PC-3 (cell line): ENCODE measurements at regions not wholly inside any gene's neighbourhood (a gene's known extent, or its start where the extent isn't known, plus 50 kb on each side); places are given as distances from the start of the nearest gene placed in this dataset.

ENCODE experiments used
- ATAC-seq: fragments of 200-7000 bp; cut with Tn5 transposase; 2 replicates; pipeline ENCODE4 v1.9.1; 2020; ENCODE audit warnings: mild to moderate bottlenecking, moderate library complexity
- BruUV-seq: library from RNA; stranded (reverse); fragments of 400-500 nt; replicated peaks from 2 replicates; lab custom pipeline; 2021; lab: Mats Ljungman, UMichigan
- CTCF ChIA-PET: fragments of 300-600 bp; sonication (Branson Sonifier 250); formaldehyde crosslinking; loops from one replicate; lab custom pipeline; 2022; ENCODE audit warnings: antibody characterized with exemption; lab: Charles Lee
- POLR2A ChIA-PET: fragments of 300-600 bp; sonication (Branson Sonifier 250); formaldehyde crosslinking; loops from one replicate; lab custom pipeline; 2022; ENCODE audit warnings: antibody characterized with exemption; ENCODE audit not compliant: unreplicated experiment; lab: Charles Lee
- DNase-seq: peaks from one replicate; pipeline ENCODE4 v3.0.0-alpha.2; 2015
- H2AFZ ChIP-seq: fragments of 300-600 bp; sonication (generic); 2 replicates; pipeline ENCODE4 v1.6.0; 2016; ENCODE audit warnings: antibody characterized with exemption, low read length
- H3F3A ChIP-seq: fragments of 300-600 bp; sonication (generic); one replicate; pipeline ENCODE4 v1.6.0; 2017; ENCODE audit warnings: antibody characterized with exemption, low read length, control low read depth, mild to moderate bottlenecking; ENCODE audit not compliant: unreplicated experiment
- H3K27ac ChIP-seq: fragments of 300-600 bp; sonication (generic); 2 replicates; pipeline ENCODE4 v1.5.1; 2016; ENCODE audit warnings: mild to moderate bottlenecking, low read length
- H3K27me3 ChIP-seq: fragments of 300-600 bp; sonication (generic); 2 replicates; pipeline ENCODE4 v1.6.1; 2016; ENCODE audit warnings: low read length, mixed read lengths
- H3K36me3 ChIP-seq: fragments of 300-600 bp; sonication (generic); 2 replicates; pipeline ENCODE4 v1.6.1; 2016; ENCODE audit warnings: low read depth, mixed run types, low read length, mixed read lengths
- H3K4me1 ChIP-seq: fragments of 300-600 bp; sonication (generic); 2 replicates; pipeline ENCODE4 v1.5.1; 2016; ENCODE audit warnings: low read length; ENCODE audit not compliant: insufficient read depth
- H3K4me2 ChIP-seq: fragments of 300-600 bp; sonication (generic); 2 replicates; pipeline ENCODE4 v1.6.0; 2016; ENCODE audit warnings: low read length
- H3K4me3 ChIP-seq: fragments of 300-600 bp; sonication (generic); 2 replicates; pipeline ENCODE4 v1.5.1; 2016; ENCODE audit warnings: mild to moderate bottlenecking, low read length, mixed read lengths
- H3K79me2 ChIP-seq: fragments of 300-600 bp; sonication (generic); 2 replicates; pipeline ENCODE4 v1.6.1; 2017; ENCODE audit warnings: low read length, mixed read lengths
- H3K9ac ChIP-seq: fragments of 300-600 bp; sonication (generic); 2 replicates; pipeline ENCODE4 v1.6.0; 2016; ENCODE audit warnings: mild to moderate bottlenecking, low read length
- H3K9me2 ChIP-seq: fragments of 300-600 bp; sonication (generic); replicated peaks from 2 replicates; pipeline ENCODE4 v1.6.1; 2016; ENCODE audit warnings: mixed run types, low read length, mixed read lengths
- H3K9me3 ChIP-seq: fragments of 300-600 bp; sonication (generic); 2 replicates; pipeline ENCODE4 v1.6.1; 2016; ENCODE audit warnings: low read length, mixed read lengths
- H4K20me1 ChIP-seq: fragments of 300-600 bp; sonication (generic); 2 replicates; pipeline ENCODE4 v1.6.1; 2016; ENCODE audit warnings: low read length, mixed read lengths
- EZH2 ChIP-seq: fragments of 300-600 bp; sonication (generic); IDR thresholded peaks from one replicate; pipeline ENCODE4 v1.6.1; 2017; ENCODE audit warnings: antibody characterized with exemption, mild to moderate bottlenecking, low read length; ENCODE audit not compliant: unreplicated experiment
- EZH2phosphoT487 ChIP-seq: fragments of 300-600 bp; sonication (generic); IDR thresholded peaks from 2 replicates; pipeline ENCODE4 v1.6.1; 2018; ENCODE audit warnings: mild to moderate bottlenecking, antibody characterized with exemption, low read length, borderline replicate concordance
- intact Hi-C: fragments of 100-400 bp; cut with micrococcal nuclease; formaldehyde crosslinking; loops from 2 replicates; pipeline ENCODE4 v1.9.0; 2023
- TF ChIP-seq, protein P1 (sequence below): fragments of 300-600 bp; sonication (generic); conservative IDR thresholded peaks from 2 replicates; pipeline ENCODE4 v1.5.1; 2017; ENCODE audit warnings: antibody characterized with exemption, low read depth, mild to moderate bottlenecking, low read length

DNA sequence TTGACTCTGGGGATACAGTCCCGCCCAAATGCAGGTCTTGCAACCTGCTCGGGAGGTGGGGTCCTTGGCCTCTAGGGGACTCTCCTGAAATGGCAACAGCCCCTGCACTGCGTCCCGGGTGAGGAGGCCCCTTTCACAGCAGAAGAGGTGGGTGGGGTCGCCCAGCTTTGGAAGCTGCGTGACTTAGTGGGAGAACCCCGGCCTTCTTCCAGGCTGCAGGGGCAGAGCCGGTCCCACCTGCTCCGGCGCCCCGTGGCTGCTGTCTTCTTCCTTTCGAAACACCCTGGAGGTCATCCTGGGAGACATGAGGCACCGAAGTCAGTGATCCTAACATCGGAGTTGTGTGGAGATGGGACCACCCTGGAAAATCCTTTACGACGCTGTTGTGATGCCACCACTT lies 103.7 kb upstream of the ADRA2C start:
- intact Hi-C loops = no loop called here
- Histone ChIP-seq H3K9me3 (no peaks in the 10 kb centered on the region), H3K4me1 (no peaks in the 10 kb centered on the region), H2AFZ (no peak overlapping the region), H3K9me2 (no peaks in the 10 kb centered on the region), H3K4me3 (no peak overlapping the region), H3F3A (no peaks in the 10 kb centered on the region), H3K9ac (no peak overlapping the region), H3K4me2 (no peak overlapping the region), H3K27ac (no peak overlapping the region), H3K27me3 (peaks cover 27% of the 10 kb centered on the region), H3K79me2 (no peaks in the 10 kb centered on the region), H4K20me1 (no peaks in the 10 kb centered on the region), H3K36me3 (no peaks in the 10 kb centered on the region)
- no peak for DNase-seq
- TF ChIP-seq EZH2phosphoT487 (no peak), EZH2 (no peak)
- TF ChIP-seq, protein P1, sequence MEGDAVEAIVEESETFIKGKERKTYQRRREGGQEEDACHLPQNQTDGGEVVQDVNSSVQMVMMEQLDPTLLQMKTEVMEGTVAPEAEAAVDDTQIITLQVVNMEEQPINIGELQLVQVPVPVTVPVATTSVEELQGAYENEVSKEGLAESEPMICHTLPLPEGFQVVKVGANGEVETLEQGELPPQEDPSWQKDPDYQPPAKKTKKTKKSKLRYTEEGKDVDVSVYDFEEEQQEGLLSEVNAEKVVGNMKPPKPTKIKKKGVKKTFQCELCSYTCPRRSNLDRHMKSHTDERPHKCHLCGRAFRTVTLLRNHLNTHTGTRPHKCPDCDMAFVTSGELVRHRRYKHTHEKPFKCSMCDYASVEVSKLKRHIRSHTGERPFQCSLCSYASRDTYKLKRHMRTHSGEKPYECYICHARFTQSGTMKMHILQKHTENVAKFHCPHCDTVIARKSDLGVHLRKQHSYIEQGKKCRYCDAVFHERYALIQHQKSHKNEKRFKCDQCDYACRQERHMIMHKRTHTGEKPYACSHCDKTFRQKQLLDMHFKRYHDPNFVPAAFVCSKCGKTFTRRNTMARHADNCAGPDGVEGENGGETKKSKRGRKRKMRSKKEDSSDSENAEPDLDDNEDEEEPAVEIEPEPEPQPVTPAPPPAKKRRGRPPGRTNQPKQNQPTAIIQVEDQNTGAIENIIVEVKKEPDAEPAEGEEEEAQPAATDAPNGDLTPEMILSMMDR = no peak
- no peak for ATAC-seq
- no TSS peak for BruUV-seq
- POLR2A ChIA-PET = no interaction called here
- CTCF ChIA-PET = no interaction called here

DNA sequence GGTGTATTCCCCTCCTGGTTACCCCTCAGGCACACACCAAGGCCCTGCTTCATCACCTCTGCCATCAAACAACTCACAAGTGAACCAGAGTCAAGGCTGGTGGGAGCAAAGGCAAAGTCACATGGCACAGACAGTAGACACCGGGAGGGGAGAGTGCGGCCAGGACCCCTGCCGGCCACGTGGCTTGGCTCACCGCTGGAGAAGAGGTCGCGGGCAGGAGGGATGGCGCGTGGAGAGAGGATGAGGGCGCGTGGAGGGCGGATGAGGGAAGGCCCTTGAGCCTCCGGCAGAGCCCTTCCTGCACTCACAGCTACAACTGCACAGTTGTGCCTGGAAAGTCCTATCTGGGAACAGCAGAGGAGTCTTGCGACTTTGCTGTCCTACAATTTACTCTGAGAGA lies 104.2 kb upstream of the ADRA2C start:
- DNase-seq = no peak
- Histone ChIP-seq H4K20me1 (no peaks in the 10 kb centered on the region), H3K27me3 (peaks cover 30% of the 10 kb centered on the region), H3K9ac (no peak overlapping the region), H3K9me2 (no peaks in the 10 kb centered on the region), H3K4me1 (no peaks in the 10 kb centered on the region), H3K9me3 (no peaks in the 10 kb centered on the region), H3K27ac (no peak overlapping the region), H2AFZ (no peak overlapping the region), H3K79me2 (no peaks in the 10 kb centered on the region), H3F3A (no peaks in the 10 kb centered on the region), H3K36me3 (no peaks in the 10 kb centered on the region), H3K4me3 (no peak overlapping the region), H3K4me2 (no peak overlapping the region)
- no TSS peak for BruUV-seq
- CTCF ChIA-PET = no interaction called here
- POLR2A ChIA-PET = no interaction called here
- intact Hi-C loops = no loop called here
- TF ChIP-seq EZH2phosphoT487 (no peak), EZH2 (no peak)
- TF ChIP-seq, protein P1 = no peak
- no peak for ATAC-seq

DNA sequence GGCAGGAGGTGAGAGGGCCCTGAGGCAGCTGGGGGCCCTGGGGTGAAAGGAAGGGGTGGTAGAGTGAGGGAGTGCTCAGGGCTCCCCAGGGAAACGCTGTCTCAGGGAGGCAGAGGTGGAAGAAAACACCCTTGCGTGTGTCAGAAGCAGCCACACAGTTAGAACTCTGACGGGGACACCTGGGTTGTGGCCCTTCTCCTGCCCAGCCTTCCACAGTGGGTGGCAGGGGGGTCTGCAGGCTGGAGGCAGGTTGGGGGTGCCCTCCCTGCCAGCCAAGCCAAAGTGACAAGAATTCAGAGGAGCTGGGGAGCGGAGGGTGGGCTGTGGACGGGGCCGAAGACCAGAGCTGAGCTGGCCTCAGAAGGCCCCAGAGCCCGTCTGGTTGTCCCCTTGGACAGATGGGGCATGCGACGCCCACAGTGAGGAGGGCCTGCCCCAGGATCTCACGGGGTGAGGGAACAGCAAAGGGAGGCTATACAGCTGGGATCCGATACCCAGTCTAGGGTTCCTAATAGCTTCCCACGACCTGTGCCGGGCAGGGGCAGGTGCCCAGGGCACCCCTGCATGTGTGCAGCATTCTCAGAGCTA lies 105.2 kb upstream of the ADRA2C start:
- ATAC-seq (no peak), DNase-seq (no peak)
- TF ChIP-seq EZH2phosphoT487 = no peak
- no peak for TF ChIP-seq EZH2
- TF ChIP-seq, protein P1 = no peak
- no peak overlapping the region for H3K9ac ChIP-seq
- no peaks in the 10 kb centered on the region for H3K36me3 ChIP-seq
- no peak overlapping the region for H3K4me3 ChIP-seq
- no peak overlapping the region for H3K27ac ChIP-seq
- no peak overlapping the region for H3K4me2 ChIP-seq
- H4K20me1 ChIP-seq = no peaks in the 10 kb centered on the region
- no TSS peak for BruUV-seq
- CTCF ChIA-PET = no interaction called here
- H3K9me3 ChIP-seq = no peaks in the 10 kb centered on the region
- H3K79me2 ChIP-seq = no peaks in the 10 kb centered on the region
- POLR2A ChIA-PET = no interaction called here
- no peaks in the 10 kb centered on the region for H3K4me1 ChIP-seq
- intact Hi-C loops = no loop called here
- H3K27me3 ChIP-seq = peaks cover 35% of the 10 kb centered on the region
- no peaks in the 10 kb centered on the region for H3K9me2 ChIP-seq
- H2AFZ ChIP-seq = no peak overlapping the region
- no peaks in the 10 kb centered on the region for H3F3A ChIP-seq
